Lower leg skin (tissue), 3 donors: ENCODE measurements at regions not wholly inside any gene's neighbourhood (a gene's known extent, or its start where the extent isn't known, plus 50 kb on each side); places are given as distances from the start of the nearest gene placed in this dataset.

Experiments
- POLR2A ChIP-seq, 2 donors: fragments of 450-650 bp; IDR thresholded peaks; one replicate each; pipeline ENCODE4 v1.6.1; 2016 to 2017; ENCODE audit warnings: antibody characterized with exemption in 2 of 2, mild to moderate bottlenecking in 1 of 2, moderate library complexity in 1 of 2
- TF ChIP-seq, protein P1 (sequence below), 3 donors: fragments of 450-650 bp; IDR thresholded peaks; one replicate each; pipeline ENCODE4 v1.5.1; 2016; ENCODE audit warnings: antibody characterized with exemption in 3 of 3, mild to moderate bottlenecking in 3 of 3, moderate library complexity in 2 of 3

DNA sequence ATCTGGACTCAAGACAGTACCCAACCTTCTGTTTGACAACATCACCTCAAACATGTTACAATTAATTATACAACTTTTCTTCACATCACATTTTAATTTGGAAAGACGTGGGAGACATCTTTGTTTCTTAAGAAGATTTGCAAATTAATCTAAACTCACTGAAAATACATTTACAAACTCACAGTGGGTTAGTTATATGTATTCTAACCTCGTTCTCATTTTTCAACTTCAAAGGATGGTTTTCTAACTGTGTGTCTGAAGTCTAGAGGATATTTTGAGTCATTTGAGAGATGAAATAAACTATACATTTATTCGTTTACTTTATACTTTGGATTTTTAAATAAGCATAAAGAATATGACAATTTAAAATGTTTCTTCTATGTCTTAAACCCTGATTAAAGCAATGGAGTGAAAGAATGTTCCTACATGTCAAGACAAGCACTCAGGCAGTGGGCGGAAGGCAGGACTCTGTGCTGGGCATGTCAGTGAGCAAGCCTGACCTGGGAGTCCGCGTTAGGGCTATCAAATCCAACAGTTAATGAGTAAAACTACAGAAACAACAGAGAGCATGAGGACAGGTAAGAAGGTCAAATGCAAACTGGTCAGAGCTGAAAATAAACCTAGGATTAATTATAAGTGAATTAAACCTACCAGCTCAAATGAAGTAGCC lies 76.5 kb upstream of the CTTNBP2NL start:
- TF ChIP-seq, protein P1, sequence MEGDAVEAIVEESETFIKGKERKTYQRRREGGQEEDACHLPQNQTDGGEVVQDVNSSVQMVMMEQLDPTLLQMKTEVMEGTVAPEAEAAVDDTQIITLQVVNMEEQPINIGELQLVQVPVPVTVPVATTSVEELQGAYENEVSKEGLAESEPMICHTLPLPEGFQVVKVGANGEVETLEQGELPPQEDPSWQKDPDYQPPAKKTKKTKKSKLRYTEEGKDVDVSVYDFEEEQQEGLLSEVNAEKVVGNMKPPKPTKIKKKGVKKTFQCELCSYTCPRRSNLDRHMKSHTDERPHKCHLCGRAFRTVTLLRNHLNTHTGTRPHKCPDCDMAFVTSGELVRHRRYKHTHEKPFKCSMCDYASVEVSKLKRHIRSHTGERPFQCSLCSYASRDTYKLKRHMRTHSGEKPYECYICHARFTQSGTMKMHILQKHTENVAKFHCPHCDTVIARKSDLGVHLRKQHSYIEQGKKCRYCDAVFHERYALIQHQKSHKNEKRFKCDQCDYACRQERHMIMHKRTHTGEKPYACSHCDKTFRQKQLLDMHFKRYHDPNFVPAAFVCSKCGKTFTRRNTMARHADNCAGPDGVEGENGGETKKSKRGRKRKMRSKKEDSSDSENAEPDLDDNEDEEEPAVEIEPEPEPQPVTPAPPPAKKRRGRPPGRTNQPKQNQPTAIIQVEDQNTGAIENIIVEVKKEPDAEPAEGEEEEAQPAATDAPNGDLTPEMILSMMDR (IDR thresholded peaks at IDR 0.05): no peak
- TF ChIP-seq POLR2A (IDR thresholded peaks at IDR 0.05): no peak
